Ishikawa (cell line): ENCODE measurements at regions not wholly inside any gene's neighbourhood (a gene's known extent, or its start where the extent isn't known, plus 50 kb on each side); places are given as distances from the start of the nearest gene placed in this dataset.

Experiments used
- CEBPB ChIP-seq: IDR thresholded peaks from 2 replicates; pipeline ENCODE4 v1.6.1; 2012
- CREB1 ChIP-seq: IDR thresholded peaks from 2 replicates; pipeline ENCODE4 v1.6.1; 2012; ENCODE audit warnings: low read depth
- EP300 ChIP-seq: IDR thresholded peaks from 2 replicates; pipeline ENCODE4 v1.6.1; 2012; ENCODE audit warnings: borderline replicate concordance
- MAX ChIP-seq: IDR thresholded peaks from 2 replicates; pipeline ENCODE4 v1.6.1; 2012
- RAD21 ChIP-seq: IDR thresholded peaks from 2 replicates; pipeline ENCODE4 v1.6.1; 2012; ENCODE audit warnings: low read depth
- REST ChIP-seq: IDR thresholded peaks from 2 replicates; pipeline ENCODE4 v1.6.1; 2012; ENCODE audit warnings: low read depth, mild to moderate bottlenecking
- TAF1 ChIP-seq: IDR thresholded peaks from 2 replicates; pipeline ENCODE4 v1.6.1; 2012; ENCODE audit warnings: low read depth, mild to moderate bottlenecking
- USF1 ChIP-seq: IDR thresholded peaks from 2 replicates; pipeline ENCODE4 v1.6.1; 2012
- YY1 ChIP-seq: IDR thresholded peaks from 2 replicates; pipeline ENCODE4 v1.6.1; 2012; ENCODE audit warnings: low read depth

GRCh38 chr3:153906366-153906765, 214.8 kb upstream of the ARHGEF26 start:
- TF ChIP-seq REST: no peak
- no peak for TF ChIP-seq USF1
- no peak for TF ChIP-seq CEBPB
- no peak for TF ChIP-seq YY1
- TF ChIP-seq MAX: no peak
- no peak for TF ChIP-seq EP300
- no peak for TF ChIP-seq TAF1
- TF ChIP-seq CREB1: no peak
- no peak for TF ChIP-seq RAD21
